ENCODE measurements at regions not wholly inside any gene's neighbourhood (a gene's known extent, or its start where the extent isn't known, plus 50 kb on each side); places are given as distances from the start of the nearest gene placed in this dataset.

DNA sequence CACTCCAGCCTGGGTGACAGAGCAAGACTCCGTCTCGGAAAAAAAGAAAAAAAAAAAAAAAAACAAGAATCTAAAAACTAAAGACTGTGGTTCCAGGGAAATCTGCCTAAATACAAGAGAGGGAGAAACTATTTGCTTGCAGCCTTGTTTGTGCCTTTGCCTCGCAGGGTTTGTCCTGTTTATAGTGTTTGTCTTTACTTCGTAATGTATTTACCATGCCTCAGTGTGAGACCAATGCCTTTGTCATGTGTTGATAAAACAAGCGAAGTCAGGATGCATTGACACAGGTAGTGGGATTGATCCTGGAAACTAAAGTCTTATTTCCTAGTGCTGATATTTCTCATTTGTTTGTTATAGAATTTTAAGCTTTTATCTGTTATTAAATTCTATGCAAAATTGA is 199.0 kb downstream of the EXOC5 start:
- TF ChIP-seq POLR2A (IDR thresholded peaks at IDR 0.05) (no peak), CTCF (IDR thresholded peaks at IDR 0.05) (no peak)
